ENCODE measurements at regions not wholly inside any gene's neighbourhood (a gene's known extent, or its start where the extent isn't known, plus 50 kb on each side); places are given as distances from the start of the nearest gene placed in this dataset.
"Not testable (repeated sequence)": the region's sequence is repeated elsewhere in the genome, so short reads cannot be mapped to it uniquely, and the experiment has no call there.

DNA sequence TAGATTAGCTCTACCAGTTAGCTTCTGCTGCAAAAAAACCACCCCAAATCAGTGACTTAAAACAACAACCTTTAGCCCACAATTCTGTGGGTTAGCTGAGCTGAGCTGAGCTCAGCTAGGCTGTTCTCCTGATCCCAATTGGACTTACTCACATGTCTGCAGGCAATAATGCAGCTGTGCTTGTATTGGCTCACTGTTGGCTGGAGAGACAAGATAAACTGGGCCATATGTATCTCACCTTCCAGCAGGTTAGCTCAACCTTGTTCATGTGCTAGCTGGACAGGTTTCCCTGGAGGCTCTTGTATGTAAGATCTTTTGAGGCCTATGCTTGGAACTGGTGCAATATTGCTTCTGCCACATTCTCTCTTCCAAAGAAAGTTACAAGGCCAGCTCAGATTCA is 261.5 kb upstream of the ADGRL3 start:
- no peak for DNase-seq

DNA sequence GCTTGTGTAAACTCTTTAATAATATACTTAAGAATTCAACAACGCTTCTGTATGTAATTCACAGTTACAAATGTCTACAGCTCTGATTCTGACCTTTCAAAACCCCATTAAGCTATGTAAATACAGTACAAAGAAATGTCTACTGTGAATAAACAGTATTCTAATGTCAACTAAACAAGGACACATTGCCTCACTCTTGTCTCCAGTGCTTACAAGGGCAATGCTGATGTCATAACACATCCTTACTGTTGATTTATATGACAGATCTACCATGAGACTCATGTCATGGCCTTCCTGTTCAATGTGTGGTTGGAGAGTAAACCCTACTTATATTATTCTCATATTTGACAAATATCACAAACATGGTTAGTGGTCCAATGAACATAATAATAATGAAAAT is 256.1 kb upstream of the ADGRL3 start:
- DNase-seq, result no peak

DNA sequence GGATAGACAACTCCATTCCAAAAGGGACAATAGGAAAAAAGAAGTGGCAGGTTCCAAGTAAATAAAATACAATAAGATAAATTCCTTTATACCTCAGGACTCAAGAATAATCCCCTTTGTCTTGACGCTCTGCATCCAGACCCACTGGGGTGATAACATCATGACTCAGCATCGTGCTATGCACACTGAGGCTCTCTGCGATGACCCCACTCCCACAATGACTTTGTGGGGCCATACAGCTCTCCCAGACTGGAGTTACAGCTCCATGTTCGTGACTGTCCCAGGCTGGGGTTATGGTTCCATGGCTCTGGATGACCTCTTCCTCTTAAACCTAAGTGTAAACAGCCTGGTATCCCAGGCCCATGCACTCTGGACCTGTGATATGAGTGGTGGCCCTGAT is 254.5 kb upstream of the ADGRL3 start:
- no peak for DNase-seq

DNA sequence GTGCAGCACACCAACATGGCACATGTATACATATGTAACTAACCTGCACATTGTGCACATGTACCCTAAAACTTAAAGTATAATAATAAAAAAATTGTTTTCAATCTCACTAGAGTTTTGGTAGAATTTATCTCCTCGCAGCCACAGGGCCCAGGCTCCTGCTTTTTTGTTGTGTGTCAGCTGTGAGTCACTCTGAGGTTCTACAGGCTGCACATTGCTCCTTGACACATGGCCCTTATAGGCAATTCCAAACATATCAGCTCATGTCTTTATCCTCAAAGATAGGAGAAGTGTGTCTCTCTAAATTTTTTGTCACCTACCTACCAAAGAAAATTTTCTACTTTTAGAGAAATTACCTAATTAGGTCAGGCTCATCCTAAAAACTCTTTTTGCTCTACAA is 252.1 kb upstream of the ADGRL3 start:
- no peak for DNase-seq

DNA sequence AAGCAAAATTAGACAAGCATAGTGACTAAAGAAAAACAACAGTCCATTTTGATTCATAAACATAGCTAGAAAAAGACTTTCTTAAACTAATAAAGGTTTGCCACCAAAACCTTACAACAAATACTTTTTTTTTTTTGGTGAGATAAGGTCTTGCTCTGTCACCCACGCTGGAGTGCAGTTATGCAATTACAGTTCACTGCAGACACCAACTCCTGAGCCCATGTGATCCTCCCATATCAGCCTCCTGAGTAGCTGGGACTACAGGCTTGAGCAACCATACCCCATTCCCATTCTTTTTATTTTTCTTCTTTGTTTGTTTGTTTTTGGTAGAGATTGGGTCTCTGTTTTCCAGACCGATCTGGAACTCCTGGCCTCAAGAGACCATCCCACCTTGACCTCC is 247.2 kb upstream of the ADGRL3 start:
- no peak for DNase-seq

DNA sequence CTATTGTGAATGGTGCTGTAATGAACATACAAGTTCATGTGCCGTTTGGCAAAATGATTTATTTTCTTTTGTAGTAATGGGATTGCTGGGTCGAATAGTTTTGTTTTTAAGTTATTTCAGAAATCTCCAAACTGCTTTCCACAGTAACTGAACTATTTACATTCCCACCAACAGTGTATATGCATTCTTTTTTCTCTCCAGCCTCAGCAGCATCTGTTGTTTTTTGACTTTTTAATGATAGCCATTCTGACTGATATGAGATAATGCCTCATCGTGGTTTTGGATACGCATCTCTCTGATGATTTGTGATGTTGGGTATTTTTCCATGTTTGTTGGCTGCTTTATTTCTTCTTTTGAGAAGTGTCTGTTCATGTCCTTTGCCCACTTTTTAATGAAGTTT is 246.3 kb upstream of the ADGRL3 start:
- no peak for DNase-seq

DNA sequence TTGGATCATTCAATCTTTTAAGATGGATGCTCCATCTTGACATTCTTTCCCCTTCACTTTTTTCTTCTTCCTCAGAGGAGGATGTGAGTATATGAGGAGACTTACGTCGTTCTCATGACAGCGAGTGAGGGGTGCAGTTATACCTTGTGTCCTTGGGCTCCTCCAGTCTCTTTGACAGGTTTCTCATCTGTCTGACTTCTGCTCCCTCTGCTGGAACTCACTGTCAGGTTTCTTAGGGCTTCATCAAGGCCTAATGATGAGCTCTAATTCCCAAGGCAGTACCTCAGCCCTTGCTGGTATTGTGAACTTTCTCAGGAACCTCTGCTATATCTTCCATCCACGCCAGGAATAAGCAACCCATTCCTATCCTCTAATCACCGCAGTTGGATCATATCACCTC is 237.8 kb upstream of the ADGRL3 start:
- DNase-seq, result no peak

DNA sequence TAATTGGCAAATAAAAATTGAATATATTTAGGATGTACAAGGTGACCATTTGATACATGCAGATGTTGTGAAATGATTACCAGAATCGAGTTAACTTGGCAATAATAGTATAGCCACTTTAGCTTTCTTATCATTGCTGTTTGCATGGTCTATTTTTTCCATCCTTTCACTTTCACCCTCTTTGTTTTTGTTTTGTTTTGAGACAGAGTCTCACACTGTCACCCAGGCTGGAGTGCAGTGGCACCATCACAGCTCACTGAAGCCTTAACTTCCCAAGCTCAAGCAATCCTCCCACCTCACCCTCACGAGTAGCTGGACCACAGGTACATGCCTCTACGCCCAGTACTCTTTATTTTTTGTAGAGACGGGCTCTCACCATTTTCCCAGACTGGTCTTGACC is 218.6 kb upstream of the ADGRL3 start:
- no peak for DNase-seq

DNA sequence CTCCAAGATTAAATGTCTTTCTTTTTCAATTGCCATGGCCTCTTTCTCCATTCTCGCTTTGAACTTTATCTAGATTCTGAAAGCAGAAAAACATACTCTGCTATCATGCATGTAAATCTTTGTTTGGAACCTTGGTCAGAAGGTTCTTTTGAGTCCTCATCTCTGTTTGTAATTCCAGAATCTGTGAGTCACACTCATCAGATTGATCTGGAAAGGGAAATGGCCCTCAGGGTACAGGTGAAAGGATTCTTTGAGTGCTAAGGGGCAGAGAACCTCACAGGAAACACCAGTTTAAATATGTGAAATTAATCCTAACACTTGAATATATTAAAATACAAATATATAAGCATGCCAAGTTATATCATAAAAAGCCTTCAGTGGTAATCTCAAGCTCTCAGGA is 211.0 kb upstream of the ADGRL3 start:
- no peak for DNase-seq

DNA sequence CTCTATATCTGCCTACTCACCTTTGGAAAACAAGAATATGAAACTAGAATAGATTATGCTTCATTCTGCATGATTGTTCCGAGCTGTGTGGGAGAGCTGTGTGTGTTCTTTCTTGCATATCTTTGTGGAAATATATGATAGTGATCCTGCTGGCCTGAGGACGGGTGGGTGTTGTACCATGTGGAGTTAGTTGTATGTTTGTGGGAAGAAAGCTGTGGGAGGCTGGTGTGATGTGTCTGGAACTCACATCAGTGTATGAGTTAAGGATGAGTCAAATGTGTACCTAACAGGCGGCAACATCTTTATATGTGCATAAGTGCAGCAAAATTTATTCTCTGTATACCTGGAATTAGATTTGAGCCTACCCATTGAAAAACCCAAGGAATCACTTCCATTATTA is 208.1 kb upstream of the ADGRL3 start:
- DNase-seq, result no peak

DNA sequence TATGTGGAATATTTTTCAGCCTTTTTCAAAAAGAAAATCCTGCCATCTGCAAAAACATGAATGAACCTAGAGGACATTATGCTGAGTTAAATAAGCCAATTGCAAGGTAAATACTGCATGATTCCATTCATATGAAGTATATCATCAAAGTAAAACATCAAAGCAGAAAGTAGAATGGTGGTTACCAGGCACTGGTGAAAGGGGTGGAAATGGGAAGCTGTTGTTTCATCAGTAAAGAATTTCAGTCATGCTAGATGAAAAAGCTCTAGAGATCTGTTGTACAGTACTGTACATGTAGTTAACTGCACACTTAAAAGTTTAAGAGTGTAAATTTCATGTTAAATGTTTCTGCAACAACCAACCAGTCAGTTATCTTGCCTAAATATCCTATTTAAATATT is 196.8 kb upstream of the ADGRL3 start:
- no peak for DNase-seq

DNA sequence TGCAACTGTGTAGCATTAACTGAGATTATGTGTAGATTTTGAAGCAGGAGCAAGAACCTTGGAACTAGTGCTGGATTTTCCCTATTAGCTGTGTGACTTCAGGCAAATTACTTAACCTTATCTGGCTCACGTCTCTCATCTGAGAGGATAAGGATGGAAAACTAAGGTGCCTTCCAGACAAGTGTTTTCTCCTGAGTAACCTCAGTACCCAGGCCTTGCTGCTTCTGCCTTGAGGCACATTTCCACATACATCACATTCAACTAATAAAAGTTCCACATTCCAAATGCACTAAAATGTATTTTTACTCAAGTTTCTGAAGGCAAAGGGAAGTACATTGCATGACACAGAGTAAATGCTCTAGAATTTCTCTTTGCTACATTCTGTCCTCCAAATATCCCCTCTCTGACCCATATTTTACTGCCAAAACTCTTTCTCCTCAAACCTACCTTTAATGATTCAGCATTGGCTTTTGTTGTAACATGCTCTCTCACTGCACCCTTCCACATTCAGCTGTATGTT is 195.4 kb upstream of the ADGRL3 start:
- no peak for DNase-seq

DNA sequence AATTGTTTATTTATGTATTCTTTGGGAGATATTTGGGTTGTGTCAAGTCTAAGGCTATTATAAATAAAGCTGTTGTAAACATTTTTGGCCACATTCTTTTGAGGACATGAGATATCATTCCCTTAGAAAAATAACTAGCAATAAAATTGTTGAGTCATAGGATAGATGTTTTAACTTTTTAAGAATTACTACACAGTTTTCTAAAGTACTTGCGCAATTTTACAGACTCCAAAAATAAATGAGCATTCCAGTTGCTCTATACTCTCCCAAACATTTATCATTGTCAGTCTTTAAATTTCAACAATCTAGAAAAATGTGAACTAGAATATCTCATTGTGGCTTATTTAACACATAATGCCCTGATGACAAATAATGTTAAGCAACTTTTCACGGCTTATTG is 189.1 kb upstream of the ADGRL3 start:
- no peak for DNase-seq

DNA sequence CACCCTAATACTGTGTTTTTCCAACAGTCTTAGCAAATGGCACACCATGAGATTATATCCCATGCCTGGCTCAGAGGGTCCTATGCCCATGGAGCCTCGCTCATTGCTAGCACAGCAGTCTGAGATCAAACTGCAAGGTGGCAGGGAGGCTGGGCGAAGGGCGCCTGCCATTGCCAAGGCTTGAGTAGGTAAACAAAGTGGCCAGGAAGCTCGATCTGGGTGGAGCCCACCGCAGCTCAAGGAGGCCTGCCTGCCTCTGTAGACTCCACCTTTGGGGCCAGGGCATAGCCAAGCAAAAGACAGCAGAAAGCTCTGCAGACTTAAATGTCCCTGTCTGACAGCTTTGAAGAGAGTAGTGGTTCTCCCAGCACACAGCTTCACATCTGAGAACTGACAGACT is 188.2 kb upstream of the ADGRL3 start:
- not testable (repeated sequence) for DNase-seq

DNA sequence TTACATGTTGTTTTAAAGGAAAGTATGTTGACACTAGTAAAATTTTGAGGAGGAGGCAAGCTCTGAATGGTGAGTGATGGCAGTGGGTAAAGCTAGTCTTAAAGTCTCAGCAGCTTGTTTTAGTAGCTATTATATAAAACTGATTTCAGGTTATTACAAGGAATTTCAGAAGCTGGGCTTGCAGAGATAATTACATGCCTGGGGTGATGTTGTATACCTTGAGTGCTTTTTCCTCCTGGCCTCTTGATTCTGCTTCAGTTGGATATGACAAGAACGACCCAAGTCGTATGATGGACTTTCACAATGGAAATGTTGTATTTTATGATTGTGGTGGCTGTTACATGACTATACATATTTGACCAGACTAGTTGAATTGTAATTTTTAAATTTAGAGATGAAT is 175.5 kb upstream of the ADGRL3 start:
- DNase-seq, result no peak

DNA sequence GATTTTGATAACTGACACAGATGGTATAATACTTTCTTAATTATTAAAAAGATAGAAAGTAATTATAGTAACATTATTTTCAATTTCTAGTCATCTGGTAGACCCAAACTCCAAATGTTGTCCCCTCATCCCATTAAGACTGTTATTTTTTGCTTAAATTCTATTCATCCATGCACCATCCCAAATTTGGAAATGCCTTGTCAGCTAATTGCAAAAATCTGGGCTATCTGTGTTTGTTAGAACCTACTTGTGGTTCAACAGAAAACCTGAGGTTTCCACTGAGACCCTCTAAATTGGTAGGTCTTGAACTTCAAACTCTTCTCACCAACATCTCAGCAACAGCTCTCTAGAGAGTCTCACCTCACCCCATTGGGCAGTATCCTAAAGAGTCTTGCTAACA is 172.2 kb upstream of the ADGRL3 start:
- no peak for DNase-seq

DNA sequence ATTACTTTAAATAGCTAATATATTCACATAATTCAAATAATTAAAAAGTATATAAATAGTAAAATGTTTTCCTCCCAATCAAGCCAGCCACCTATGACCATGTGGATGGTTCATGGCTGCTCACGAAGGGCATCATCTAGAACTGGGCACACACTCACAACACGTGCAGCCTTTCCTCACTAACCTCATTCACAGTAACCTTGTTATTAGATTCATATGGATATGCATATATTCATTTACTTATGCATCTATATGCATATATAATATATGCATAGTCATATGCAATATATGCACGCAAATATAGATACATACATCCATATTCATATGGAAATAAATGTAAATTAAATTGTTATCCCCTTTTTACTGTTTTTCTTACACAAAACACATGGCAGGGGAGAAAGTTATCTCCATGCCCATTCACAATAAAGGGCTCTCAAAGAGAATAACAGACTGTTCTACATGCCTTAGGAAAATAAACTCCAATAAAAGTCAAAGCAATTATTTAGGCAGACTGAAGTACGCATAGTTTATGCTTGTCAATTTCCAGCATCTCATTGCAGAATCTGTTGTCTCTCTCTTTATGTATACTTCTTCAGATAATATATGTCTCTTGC is 163.9 kb upstream of the ADGRL3 start:
- DNase-seq, result no peak

DNA sequence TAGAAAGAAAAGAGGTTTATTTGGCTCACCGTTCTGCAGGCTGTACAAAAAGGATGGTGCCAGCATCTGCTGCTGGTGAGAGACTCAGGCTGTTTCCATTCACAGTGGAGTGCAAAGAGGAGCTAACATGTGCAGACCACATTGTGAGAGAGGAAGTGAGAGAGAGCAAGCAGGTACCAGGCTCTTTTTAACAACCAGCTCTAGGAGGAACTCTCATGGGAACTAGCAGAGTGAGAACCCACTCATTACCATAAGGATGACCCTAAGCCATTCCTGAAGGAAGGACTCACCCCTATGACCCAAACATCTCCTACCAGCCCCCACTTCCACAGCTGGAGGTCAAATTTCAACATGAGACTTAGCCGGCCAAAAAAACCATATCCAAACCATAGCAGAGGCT is 158.6 kb upstream of the ADGRL3 start:
- DNase-seq, result no peak

DNA sequence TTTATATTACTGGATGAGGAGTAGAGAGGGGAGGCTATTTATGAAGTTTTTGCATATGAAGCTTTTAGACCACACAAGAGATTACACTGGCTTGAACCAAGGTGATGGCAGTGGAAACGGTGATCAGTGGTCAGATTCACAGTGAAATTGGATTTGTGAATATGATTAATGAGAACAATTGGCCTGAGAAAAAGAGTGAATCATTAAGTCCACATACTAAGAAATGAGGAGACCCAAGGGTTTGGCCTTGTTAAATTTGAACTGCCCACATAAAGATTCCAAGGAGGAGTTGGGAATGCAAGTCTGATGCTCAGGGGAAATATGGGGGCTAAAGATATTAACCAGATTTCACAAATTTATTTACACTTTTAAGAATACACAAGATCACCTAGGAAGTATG is 155.3 kb upstream of the ADGRL3 start:
- DNase-seq, result no peak

DNA sequence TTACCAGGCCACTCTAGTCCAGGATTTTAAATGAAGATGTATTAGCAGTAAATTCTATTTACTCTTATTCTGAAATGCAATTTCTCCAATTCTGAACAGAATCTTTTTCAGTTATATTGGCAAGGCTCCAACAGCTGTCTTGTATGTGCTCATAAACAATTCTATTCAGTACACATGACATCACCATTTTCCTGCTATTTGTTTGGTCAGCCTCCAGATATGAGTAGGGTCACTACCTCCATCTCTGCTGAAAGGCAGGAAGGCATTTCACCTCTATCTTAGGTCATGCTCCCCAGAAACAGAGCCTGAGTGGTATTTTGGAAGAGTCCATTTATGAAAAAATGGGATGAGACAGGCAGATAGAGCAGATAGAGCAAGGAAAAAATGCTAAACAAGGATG is 151.1 kb upstream of the ADGRL3 start:
- DNase-seq, result no peak

DNA sequence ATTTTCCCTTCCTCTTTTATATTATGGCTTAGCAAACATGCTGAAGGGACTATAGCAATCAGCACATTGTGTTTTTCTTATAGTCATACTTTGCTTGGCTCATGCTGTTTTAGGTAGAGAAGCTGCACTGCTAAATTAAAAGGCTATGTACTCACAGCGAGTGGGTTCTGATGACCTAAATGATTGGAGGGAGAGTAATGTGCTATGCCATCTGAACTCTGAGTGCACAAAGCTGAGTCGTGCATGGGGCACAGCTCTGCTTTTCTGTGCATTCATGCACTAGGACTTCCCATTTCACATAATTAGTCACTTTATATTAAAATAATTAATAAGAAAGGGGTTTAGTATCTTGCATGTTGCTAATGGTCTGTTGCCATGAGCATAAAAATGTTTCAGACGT is 132.7 kb upstream of the ADGRL3 start:
- DNase-seq, result no peak

DNA sequence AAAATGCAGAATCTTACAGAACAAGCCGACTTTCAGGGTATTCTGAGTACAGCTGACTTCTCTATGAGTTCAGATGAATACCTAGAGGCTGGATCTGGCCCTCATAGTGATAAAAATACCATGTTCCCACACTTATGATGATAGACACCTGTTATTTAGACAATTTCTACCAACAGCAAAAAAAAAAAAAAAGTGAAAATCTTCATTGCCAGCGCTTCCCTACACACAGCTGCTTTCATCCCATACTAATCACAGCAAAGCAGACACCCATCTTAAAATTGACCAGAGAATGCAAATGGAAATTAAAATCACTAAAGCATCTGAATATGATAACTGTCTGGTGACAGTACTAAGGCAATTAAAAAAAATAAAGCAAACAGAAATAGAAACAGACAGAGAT is 132.1 kb upstream of the ADGRL3 start:
- no peak for DNase-seq

DNA sequence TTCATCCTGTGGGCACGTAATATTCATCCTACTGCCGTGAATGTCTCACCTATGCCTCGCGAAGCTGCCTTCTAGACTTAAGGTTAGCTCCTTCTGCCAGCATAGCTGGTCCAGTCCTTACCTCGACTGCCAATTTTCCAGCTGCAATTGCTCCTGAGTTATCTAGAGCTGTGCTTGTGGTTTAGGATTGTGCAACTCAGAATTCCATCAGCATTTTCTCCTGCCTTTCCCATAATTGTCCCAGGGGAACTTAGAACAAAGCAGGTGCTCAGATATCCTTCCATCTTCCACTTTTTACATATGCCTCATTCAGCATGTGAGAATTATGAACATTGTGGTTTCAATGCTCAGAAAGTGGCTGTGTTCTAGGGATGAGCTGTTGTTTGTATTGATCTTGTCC is 131.4 kb upstream of the ADGRL3 start:
- no peak for DNase-seq

DNA sequence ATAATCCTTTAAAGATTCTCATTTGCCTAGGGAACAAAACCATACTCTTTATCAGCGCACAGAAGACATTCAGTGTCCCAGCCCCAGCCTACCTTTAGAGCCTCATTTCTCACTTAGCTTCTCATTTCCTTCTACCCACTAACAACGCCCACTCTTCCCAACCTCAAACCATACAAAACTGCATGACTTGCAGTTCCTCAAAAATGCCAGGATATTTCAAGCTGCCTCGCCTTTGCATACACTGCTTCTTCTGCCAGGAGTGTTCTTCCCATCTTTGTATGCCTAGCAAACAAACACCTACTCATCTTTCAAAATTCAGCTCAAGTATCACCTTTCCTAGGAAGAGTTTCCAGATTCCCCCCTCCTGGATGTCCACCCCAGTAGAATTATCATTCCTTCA is 129.9 kb upstream of the ADGRL3 start:
- no peak for DNase-seq

DNA sequence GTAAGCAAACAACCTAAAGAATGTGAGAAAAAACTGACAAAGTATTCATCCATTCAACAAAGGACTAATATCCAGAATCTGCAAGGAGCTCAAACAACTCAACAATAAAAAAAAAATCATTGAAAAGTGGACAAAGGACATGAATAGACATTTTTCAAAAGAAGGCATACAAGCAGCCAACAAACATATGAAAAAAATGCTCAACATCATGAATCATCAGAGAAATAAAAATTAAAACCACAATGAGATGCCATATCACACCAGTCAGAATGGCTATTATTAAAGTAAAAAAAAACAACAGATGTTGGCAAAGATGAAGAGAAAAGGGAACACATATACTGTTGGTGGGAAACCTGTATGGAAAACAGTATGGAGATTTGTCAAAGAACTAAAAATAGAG is 120.7 kb upstream of the ADGRL3 start:
- no peak for DNase-seq

DNA sequence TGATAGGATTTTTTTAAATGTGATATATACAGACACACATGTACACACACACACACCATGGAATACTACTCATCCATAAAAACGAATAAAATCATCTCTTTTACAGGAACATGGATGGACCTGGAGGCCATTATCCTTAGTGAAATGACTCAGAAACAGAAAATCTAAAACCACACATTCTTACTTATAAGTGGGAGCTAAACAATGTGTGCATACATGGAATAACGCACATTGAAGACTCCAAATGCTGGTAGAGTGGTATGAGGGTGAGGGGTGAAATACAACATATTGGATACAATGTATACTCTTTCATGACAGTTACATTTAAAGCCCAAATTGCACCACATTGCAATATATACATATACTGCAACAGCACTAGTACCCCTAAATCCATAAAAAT is 120.2 kb upstream of the ADGRL3 start:
- no peak for DNase-seq
